ENCODE measurements at regions not wholly inside any gene's neighbourhood (a gene's known extent, or its start where the extent isn't known, plus 50 kb on each side); places are given as distances from the start of the nearest gene placed in this dataset.

DNA sequence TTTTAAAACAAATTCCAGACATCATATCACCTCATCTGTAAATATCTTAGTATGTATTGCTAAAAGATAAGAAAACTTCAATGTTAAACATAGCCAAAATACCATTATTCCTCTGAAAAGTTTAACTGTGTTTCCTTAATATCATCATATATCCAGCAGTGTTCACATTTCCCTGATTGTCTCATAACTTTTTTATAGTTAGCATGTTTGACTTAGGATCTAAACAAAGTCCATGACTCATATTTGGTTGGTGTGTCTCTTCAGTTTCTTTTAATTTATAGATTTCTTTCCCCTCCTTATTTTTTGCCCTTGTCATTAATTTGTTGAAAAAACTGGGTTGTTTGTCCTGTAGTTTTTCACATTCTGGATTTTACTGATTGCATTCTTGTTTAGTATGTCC, 163.0 kb downstream of the RPS12 start:
- Histone ChIP-seq H3K9ac (ENCODE audit: low read length) (no peak overlapping the region), H3K4me2 (replicated peaks; ENCODE audit: low read depth, low read length, poor library complexity, severe bottlenecking) (no peak overlapping the region), H3K4me1 (ENCODE audit: control insufficient read depth in 2 of 2, insufficient read depth in 2 of 2, low read length in 2 of 2) (no peaks in the 10 kb centered on the region), H3K79me2 (ENCODE audit: control insufficient read depth, insufficient read depth, low read length) (no peaks in the 10 kb centered on the region), H4K20me1 (ENCODE audit: control insufficient read depth, insufficient read depth, low read length, poor library complexity, severe bottlenecking) (no peaks in the 10 kb centered on the region), H2AFZ (ENCODE audit: insufficient read depth, low read depth, low read length, poor library complexity, severe bottlenecking) (no peak overlapping the region), H3K27me3 (replicated peaks in 1 of 4; ENCODE audit: control extremely low read depth in 1 of 4, control insufficient read depth in 3 of 4, insufficient read depth in 4 of 4, low read length in 3 of 4) (peaks cover 0 to 4% (median 0%) of the 10 kb centered on the region in 4 experiments), H3K9me3 (ENCODE audit: control extremely low read depth in 1 of 3, control insufficient read depth in 2 of 3, insufficient read depth in 1 of 3, low read length in 2 of 3) (no peaks in the 10 kb centered on the region), H3K4me3 (ENCODE audit: control extremely low read depth in 1 of 5, extremely low read depth in 1 of 5, insufficient read depth in 1 of 5, low read depth in 2 of 5, low read length in 4 of 5) (no peak overlapping the region), H3K36me3 (replicated peaks in 1 of 2; ENCODE audit: control extremely low read depth in 1 of 2, control insufficient read depth in 1 of 2, extremely low read depth in 1 of 2, insufficient read depth in 2 of 2, low read length in 1 of 2) (no peaks in the 10 kb centered on the region), H3K27ac (ENCODE audit: low read length in 2 of 2) (no peak overlapping the region)
- H3K4me1 Mint-ChIP-seq: no peaks in the 10 kb centered on the region
- intact Hi-C loops (cut with micrococcal nuclease): no loop called here
- DNase-seq (no peak), ATAC-seq (ENCODE audit: low read depth) (no peak)
- no peaks in the 10 kb centered on the region for H3K9me3 Mint-ChIP-seq (ENCODE audit: insufficient read depth)
- no peak for TF ChIP-seq EZH2 (IDR thresholded peaks at IDR 0.05; ENCODE audit: borderline replicate concordance, insufficient read depth, low read depth, low read length, poor library complexity, severe bottlenecking)
- TF ChIP-seq, protein P1, sequence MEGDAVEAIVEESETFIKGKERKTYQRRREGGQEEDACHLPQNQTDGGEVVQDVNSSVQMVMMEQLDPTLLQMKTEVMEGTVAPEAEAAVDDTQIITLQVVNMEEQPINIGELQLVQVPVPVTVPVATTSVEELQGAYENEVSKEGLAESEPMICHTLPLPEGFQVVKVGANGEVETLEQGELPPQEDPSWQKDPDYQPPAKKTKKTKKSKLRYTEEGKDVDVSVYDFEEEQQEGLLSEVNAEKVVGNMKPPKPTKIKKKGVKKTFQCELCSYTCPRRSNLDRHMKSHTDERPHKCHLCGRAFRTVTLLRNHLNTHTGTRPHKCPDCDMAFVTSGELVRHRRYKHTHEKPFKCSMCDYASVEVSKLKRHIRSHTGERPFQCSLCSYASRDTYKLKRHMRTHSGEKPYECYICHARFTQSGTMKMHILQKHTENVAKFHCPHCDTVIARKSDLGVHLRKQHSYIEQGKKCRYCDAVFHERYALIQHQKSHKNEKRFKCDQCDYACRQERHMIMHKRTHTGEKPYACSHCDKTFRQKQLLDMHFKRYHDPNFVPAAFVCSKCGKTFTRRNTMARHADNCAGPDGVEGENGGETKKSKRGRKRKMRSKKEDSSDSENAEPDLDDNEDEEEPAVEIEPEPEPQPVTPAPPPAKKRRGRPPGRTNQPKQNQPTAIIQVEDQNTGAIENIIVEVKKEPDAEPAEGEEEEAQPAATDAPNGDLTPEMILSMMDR (IDR thresholded peaks at IDR 0.05): no peak
- H3K4me3 Mint-ChIP-seq: no peak overlapping the region
- ChIA-PET CTCF (no interaction called here), POLR2A (no interaction called here)
- H3K27ac Mint-ChIP-seq: no peak overlapping the region
- peaks cover 29% of the 10 kb centered on the region for H3K27me3 Mint-ChIP-seq

GRCh38 chr6:132978685-132979084, 164.3 kb downstream of the RPS12 start:
- no peak overlapping the region for H3K9ac ChIP-seq (ENCODE audit: low read length)
- Mint-ChIP-seq H3K4me3 (no peak overlapping the region), H3K27me3 (peaks cover 26% of the 10 kb centered on the region), H3K27ac (no peak overlapping the region), H3K9me3 (ENCODE audit: insufficient read depth) (no peaks in the 10 kb centered on the region), H3K4me1 (no peaks in the 10 kb centered on the region)
- no peak for TF ChIP-seq EZH2 (IDR thresholded peaks at IDR 0.05; ENCODE audit: borderline replicate concordance, insufficient read depth, low read depth, low read length, poor library complexity, severe bottlenecking)
- TF ChIP-seq, protein P1 (IDR thresholded peaks at IDR 0.05): no peak
- CTCF ChIA-PET: interaction anchor here (1.0 kb wide), 1 partner anchor 16 kb away, joined by 4 read pairs; no protein-coding TSS in a partner anchor
- no peaks in the 10 kb centered on the region for H3K4me1 ChIP-seq (ENCODE audit: control insufficient read depth in 2 of 2, insufficient read depth in 2 of 2, low read length in 2 of 2)
- no peak overlapping the region for H3K4me2 ChIP-seq (replicated peaks; ENCODE audit: low read depth, low read length, poor library complexity, severe bottlenecking)
- DNase-seq (no peak), ATAC-seq (ENCODE audit: low read depth) (no peak)
- no peak overlapping the region for H3K4me3 ChIP-seq (ENCODE audit: control extremely low read depth in 1 of 5, extremely low read depth in 1 of 5, insufficient read depth in 1 of 5, low read depth in 2 of 5, low read length in 4 of 5)
- H3K27ac ChIP-seq (ENCODE audit: low read length in 2 of 2): no peak overlapping the region
- no peaks in the 10 kb centered on the region for H3K79me2 ChIP-seq (ENCODE audit: control insufficient read depth, insufficient read depth, low read length)
- POLR2A ChIA-PET: no interaction called here
- H2AFZ ChIP-seq (ENCODE audit: insufficient read depth, low read depth, low read length, poor library complexity, severe bottlenecking): no peak overlapping the region
- H3K9me3 ChIP-seq (ENCODE audit: control extremely low read depth in 1 of 3, control insufficient read depth in 2 of 3, insufficient read depth in 1 of 3, low read length in 2 of 3): no peaks in the 10 kb centered on the region
- peaks cover 0 to 4% (median 0%) of the 10 kb centered on the region in 4 experiments for H3K27me3 ChIP-seq (replicated peaks in 1 of 4; ENCODE audit: control extremely low read depth in 1 of 4, control insufficient read depth in 3 of 4, insufficient read depth in 4 of 4, low read length in 3 of 4)
- intact Hi-C loops (cut with micrococcal nuclease): no loop called here
- no peaks in the 10 kb centered on the region for H4K20me1 ChIP-seq (ENCODE audit: control insufficient read depth, insufficient read depth, low read length, poor library complexity, severe bottlenecking)
- no peaks in the 10 kb centered on the region for H3K36me3 ChIP-seq (replicated peaks in 1 of 2; ENCODE audit: control extremely low read depth in 1 of 2, control insufficient read depth in 1 of 2, extremely low read depth in 1 of 2, insufficient read depth in 2 of 2, low read length in 1 of 2)
